WTC11 (cell line): ENCODE measurements at regions not wholly inside any gene's neighbourhood (a gene's known extent, or its start where the extent isn't known, plus 50 kb on each side); places are given as distances from the start of the nearest gene placed in this dataset.

Experiments used
- ATAC-seq: fragments of 200-7000 bp; cut with Tn5 transposase; 2 replicates; pipeline ENCODE4 v1.10.0; 2021; ENCODE audit warnings: mild to moderate bottlenecking, moderate library complexity
- CTCF ChIA-PET: fragments of 300-600 bp; sonication (Branson Sonifier 250); formaldehyde crosslinking; loops from one replicate; lab custom pipeline; 2021; ENCODE audit warnings: antibody characterized with exemption; lab: Charles Lee
- POLR2A ChIA-PET: fragments of 350-600 bp; sonication (Branson Sonifier 250); formaldehyde crosslinking; loops from one replicate; lab custom pipeline; 2021; ENCODE audit warnings: antibody characterized with exemption; lab: Charles Lee
- DNase-seq: peaks from one replicate; pipeline ENCODE4 v3.0.0; 2021; ENCODE audit warnings: low spot score
- H3K27ac Mint-ChIP-seq: 2 replicates; pipeline ENCODE4 v1.8.0; 2021; ENCODE audit warnings: mixed read lengths
- H3K27me3 Mint-ChIP-seq: 2 replicates; pipeline ENCODE4 v1.8.0; 2021; ENCODE audit warnings: low read depth, mild to moderate bottlenecking, moderate library complexity, mixed read lengths
- H3K36me3 Mint-ChIP-seq: 2 replicates; pipeline ENCODE4 v1.8.0; 2021; ENCODE audit warnings: mixed read lengths
- H3K4me1 Mint-ChIP-seq: 2 replicates; pipeline ENCODE4 v1.8.0; 2022; ENCODE audit warnings: mixed read lengths
- H3K4me3 Mint-ChIP-seq: 2 replicates; pipeline ENCODE4 v1.8.0; 2021; ENCODE audit warnings: mild to moderate bottlenecking, moderate library complexity, mixed read lengths
- H3K9me3 Mint-ChIP-seq: 2 replicates; pipeline ENCODE4 v1.8.0; 2021; ENCODE audit warnings: mixed read lengths
- AFF4 ChIP-seq: sonication (generic); formaldehyde crosslinking; IDR thresholded peaks from 2 replicates; pipeline ENCODE4 v1.8.1; 2023; ENCODE audit warnings: mild to moderate bottlenecking, missing genetic modification reagents, borderline replicate concordance
- ARID4B ChIP-seq: sonication (generic); formaldehyde crosslinking; IDR thresholded peaks from 2 replicates; pipeline ENCODE4 v1.8.0; 2023; ENCODE audit warnings: missing genetic modification reagents, mild to moderate bottlenecking, borderline replicate concordance
- ATF1 ChIP-seq: sonication (generic); formaldehyde crosslinking; IDR thresholded peaks from 2 replicates; pipeline ENCODE4 v1.8.1; 2023; ENCODE audit warnings: mild to moderate bottlenecking, moderate library complexity, missing genetic modification reagents
- ESRRA ChIP-seq: sonication (generic); formaldehyde crosslinking; IDR thresholded peaks from 2 replicates; pipeline ENCODE4 v1.8.1; 2022; ENCODE audit warnings: mild to moderate bottlenecking, missing genetic modification reagents, borderline replicate concordance
- JUN ChIP-seq: sonication (generic); formaldehyde crosslinking; IDR thresholded peaks from 2 replicates; pipeline ENCODE4 v1.8.0; 2023; ENCODE audit warnings: mild to moderate bottlenecking, missing genetic modification reagents
- PRRX2 ChIP-seq: fragments of 250-450 bp; sonication (Bioruptor Pico); IDR thresholded peaks from 2 replicates; pipeline ENCODE4 v1.8.0; 2021; ENCODE audit warnings: mild to moderate bottlenecking
- SMAD3 ChIP-seq: sonication (generic); formaldehyde crosslinking; IDR thresholded peaks from 2 replicates; pipeline ENCODE4 v1.8.0; 2022; ENCODE audit warnings: missing genetic modification reagents, mild to moderate bottlenecking, borderline replicate concordance
- TCF7 ChIP-seq: sonication (generic); formaldehyde crosslinking; IDR thresholded peaks from 2 replicates; pipeline ENCODE4 v1.8.0; 2022; ENCODE audit warnings: mild to moderate bottlenecking, low read depth, missing genetic modification reagents, moderate library complexity
- USF2 ChIP-seq: sonication (generic); formaldehyde crosslinking; IDR thresholded peaks from 2 replicates; pipeline ENCODE4 v1.8.1; 2023; ENCODE audit warnings: mild to moderate bottlenecking, missing genetic modification reagents, moderate library complexity
- ZNF219 ChIP-seq: sonication (generic); formaldehyde crosslinking; IDR thresholded peaks from 2 replicates; pipeline ENCODE4 v1.8.0; 2023; ENCODE audit warnings: missing genetic modification reagents, mild to moderate bottlenecking, borderline replicate concordance
- ZNF232 ChIP-seq: sonication (generic); formaldehyde crosslinking; IDR thresholded peaks from 2 replicates; pipeline ENCODE4 v1.8.0; 2022; ENCODE audit warnings: mild to moderate bottlenecking, missing genetic modification reagents
- ZNF317 ChIP-seq: sonication (generic); formaldehyde crosslinking; IDR thresholded peaks from 2 replicates; pipeline ENCODE4 v1.8.1; 2023; ENCODE audit warnings: low read depth, mild to moderate bottlenecking, moderate library complexity, missing genetic modification reagents, borderline replicate concordance
- ZNF425 ChIP-seq: fragments of 250-450 bp; sonication (Bioruptor Pico); conservative IDR thresholded peaks from 2 replicates; pipeline ENCODE4 v1.9.0; 2021; ENCODE audit warnings: mild to moderate bottlenecking
- TF ChIP-seq, protein P1 (sequence below): sonication (generic); formaldehyde crosslinking; IDR thresholded peaks from 2 replicates; pipeline ENCODE4 v1.8.1; 2022; ENCODE audit warnings: mild to moderate bottlenecking, missing genetic modification reagents, moderate library complexity, borderline replicate concordance
- TF ChIP-seq, protein P2 (sequence below): sonication (generic); formaldehyde crosslinking; IDR thresholded peaks from 2 replicates; pipeline ENCODE4 v1.8.1; 2023; ENCODE audit warnings: mild to moderate bottlenecking, missing genetic modification reagents
- TF ChIP-seq, protein P3 (sequence below): fragments of 200-600 bp; IDR thresholded peaks from 2 replicates; pipeline ENCODE4 v1.8.0; 2022; ENCODE audit warnings: antibody characterized with exemption

- no peaks in the 10 kb centered on the region for H3K36me3 Mint-ChIP-seq
- no peak for TF ChIP-seq ARID4B (CRISPR knock-in tag)
- TF ChIP-seq ZNF232 (CRISPR knock-in tag) = no peak
- TF ChIP-seq ZNF219 = no peak
- no peak for TF ChIP-seq ESRRA (CRISPR knock-in tag)
- no peak for TF ChIP-seq SMAD3 (CRISPR knock-in tag)
- TF ChIP-seq ZNF425 (CRISPR knock-in tag) = no peak
- TF ChIP-seq JUN (CRISPR knock-in tag) = no peak
- H3K27me3 Mint-ChIP-seq = no peaks in the 10 kb centered on the region; the same call in 1 of the 2 replicates
- no peaks in the 10 kb centered on the region for H3K9me3 Mint-ChIP-seq
- POLR2A ChIA-PET = interaction anchor here (0.6 kb wide), 1 partner anchor 122 kb away, joined by 3 read pairs; no protein-coding TSS in a partner anchor
- H3K4me1 Mint-ChIP-seq = no peaks in the 10 kb centered on the region
- no peak overlapping the region for H3K27ac Mint-ChIP-seq
- H3K4me3 Mint-ChIP-seq = no peak overlapping the region
- no peak for ATAC-seq
- no peak for DNase-seq
- CTCF ChIA-PET = interaction anchor here (0.7 to 2.2 kb wide), 6 partner anchors 157 to 241 kb away, joined by 3 to 8 read pairs (median 4); no protein-coding TSS in a partner anchor
These were observed 191.8 kb upstream of the RREB1 start for GRCh38 chr6:6915813-6916547.

DNA sequence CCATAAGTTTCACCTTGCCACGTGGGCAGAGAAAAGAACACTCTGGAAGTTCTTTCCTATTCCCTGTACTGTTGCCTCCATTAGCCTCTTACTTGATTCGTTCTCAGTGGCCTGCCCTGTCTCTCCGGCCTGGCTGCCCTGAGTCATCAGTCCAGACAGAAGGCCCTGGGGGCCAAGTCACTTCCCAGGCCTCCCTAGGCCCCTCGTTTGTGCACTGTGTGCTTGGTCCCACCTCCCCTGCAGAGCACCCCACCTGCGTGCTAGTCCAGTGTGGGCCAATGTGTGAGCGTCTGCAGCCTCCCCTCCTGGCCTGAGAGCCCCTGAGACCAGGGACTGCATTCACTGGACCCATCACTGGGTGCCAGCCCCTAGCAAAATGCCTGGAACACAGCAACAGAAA, 191.2 kb upstream of the RREB1 start:
- H3K36me3 Mint-ChIP-seq = no peaks in the 10 kb centered on the region
- ChIA-PET POLR2A (no interaction called here), CTCF (interaction anchor here (1.6 to 2.2 kb wide), 2 partner anchors 192 to 242 kb away, joined by 4 to 6 read pairs; no protein-coding TSS in a partner anchor)
- ATAC-seq (no peak), DNase-seq (no peak)
- H3K27me3 Mint-ChIP-seq = no peaks in the 10 kb centered on the region; the same call in 1 of the 2 replicates
- H3K9me3 Mint-ChIP-seq = peaks cover 1% of the 10 kb centered on the region; the same call in 1 of the 2 replicates
- H3K27ac Mint-ChIP-seq = no peak overlapping the region
- no peaks in the 10 kb centered on the region for H3K4me1 Mint-ChIP-seq
- no peak overlapping the region for H3K4me3 Mint-ChIP-seq
- no peak for TF ChIP-seq PRRX2
- no peak for TF ChIP-seq AFF4 (CRISPR knock-in tag)
- TF ChIP-seq USF2 (CRISPR knock-in tag) = no peak
- no peak for TF ChIP-seq ATF1 (CRISPR knock-in tag)
- TF ChIP-seq TCF7 = no peak
- TF ChIP-seq, protein P1, sequence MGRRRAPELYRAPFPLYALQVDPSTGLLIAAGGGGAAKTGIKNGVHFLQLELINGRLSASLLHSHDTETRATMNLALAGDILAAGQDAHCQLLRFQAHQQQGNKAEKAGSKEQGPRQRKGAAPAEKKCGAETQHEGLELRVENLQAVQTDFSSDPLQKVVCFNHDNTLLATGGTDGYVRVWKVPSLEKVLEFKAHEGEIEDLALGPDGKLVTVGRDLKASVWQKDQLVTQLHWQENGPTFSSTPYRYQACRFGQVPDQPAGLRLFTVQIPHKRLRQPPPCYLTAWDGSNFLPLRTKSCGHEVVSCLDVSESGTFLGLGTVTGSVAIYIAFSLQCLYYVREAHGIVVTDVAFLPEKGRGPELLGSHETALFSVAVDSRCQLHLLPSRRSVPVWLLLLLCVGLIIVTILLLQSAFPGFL (CRISPR knock-in tag) = no peak
- TF ChIP-seq ZNF317 = no peak
- TF ChIP-seq, protein P2, sequence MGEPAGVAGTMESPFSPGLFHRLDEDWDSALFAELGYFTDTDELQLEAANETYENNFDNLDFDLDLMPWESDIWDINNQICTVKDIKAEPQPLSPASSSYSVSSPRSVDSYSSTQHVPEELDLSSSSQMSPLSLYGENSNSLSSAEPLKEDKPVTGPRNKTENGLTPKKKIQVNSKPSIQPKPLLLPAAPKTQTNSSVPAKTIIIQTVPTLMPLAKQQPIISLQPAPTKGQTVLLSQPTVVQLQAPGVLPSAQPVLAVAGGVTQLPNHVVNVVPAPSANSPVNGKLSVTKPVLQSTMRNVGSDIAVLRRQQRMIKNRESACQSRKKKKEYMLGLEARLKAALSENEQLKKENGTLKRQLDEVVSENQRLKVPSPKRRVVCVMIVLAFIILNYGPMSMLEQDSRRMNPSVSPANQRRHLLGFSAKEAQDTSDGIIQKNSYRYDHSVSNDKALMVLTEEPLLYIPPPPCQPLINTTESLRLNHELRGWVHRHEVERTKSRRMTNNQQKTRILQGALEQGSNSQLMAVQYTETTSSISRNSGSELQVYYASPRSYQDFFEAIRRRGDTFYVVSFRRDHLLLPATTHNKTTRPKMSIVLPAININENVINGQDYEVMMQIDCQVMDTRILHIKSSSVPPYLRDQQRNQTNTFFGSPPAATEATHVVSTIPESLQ = no peak
- TF ChIP-seq, protein P3, sequence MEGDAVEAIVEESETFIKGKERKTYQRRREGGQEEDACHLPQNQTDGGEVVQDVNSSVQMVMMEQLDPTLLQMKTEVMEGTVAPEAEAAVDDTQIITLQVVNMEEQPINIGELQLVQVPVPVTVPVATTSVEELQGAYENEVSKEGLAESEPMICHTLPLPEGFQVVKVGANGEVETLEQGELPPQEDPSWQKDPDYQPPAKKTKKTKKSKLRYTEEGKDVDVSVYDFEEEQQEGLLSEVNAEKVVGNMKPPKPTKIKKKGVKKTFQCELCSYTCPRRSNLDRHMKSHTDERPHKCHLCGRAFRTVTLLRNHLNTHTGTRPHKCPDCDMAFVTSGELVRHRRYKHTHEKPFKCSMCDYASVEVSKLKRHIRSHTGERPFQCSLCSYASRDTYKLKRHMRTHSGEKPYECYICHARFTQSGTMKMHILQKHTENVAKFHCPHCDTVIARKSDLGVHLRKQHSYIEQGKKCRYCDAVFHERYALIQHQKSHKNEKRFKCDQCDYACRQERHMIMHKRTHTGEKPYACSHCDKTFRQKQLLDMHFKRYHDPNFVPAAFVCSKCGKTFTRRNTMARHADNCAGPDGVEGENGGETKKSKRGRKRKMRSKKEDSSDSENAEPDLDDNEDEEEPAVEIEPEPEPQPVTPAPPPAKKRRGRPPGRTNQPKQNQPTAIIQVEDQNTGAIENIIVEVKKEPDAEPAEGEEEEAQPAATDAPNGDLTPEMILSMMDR = no peak
